Cardiac fibroblast (primary cell): ENCODE measurements at regions not wholly inside any gene's neighbourhood (a gene's known extent, or its start where the extent isn't known, plus 50 kb on each side); places are given as distances from the start of the nearest gene placed in this dataset.

Experiments
- DNase-seq, 2 donors: peaks; one replicate each; pipeline versions ENCODE4 v3.0.0 to v3.0.0-alpha.2; 2010; ENCODE audit warnings: low read depth in 2 of 2
- H3K4me3 ChIP-seq, 2 donors: replicated peaks in 1 of 2; 1 replicate in 1 of 2; 2 replicates in 1 of 2; pipeline ENCODE4 v1.5.1; 2011; ENCODE audit warnings: low read depth in 2 of 2, low read length in 2 of 2, mild to moderate bottlenecking in 2 of 2, moderate library complexity in 1 of 2
- CTCF ChIP-seq: IDR thresholded peaks from one replicate; pipeline ENCODE4 v1.5.1; 2011; ENCODE audit warnings: low read depth, mild to moderate bottlenecking, low read length, inconsistent platforms

GRCh38 chr3:18103591-18103990, 321.5 kb downstream of the SATB1 start:
- no peak for TF ChIP-seq CTCF
- DNase-seq: no peak

DNA sequence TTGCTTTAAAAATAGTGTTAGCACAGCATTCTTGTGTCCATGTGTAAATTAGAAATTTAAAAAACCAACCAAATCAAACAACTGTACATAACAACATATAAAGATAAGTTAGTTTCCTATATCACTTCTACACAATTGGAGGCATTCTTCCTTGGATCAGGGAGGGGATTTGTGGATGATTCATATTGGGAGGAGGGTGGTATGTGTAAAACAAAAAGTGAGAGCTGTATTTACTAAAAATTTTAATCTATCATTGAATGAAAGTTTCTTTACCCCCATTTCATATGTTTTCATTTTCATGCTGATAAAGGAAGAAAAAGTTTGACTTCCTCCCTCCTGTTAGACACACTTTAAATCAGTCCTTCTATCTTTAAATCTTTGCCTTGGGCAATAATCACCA, 325.0 kb downstream of the SATB1 start:
- DNase-seq: peak; percentile 15 to 23
- H3K4me3 ChIP-seq: no peak overlapping the region
- TF ChIP-seq CTCF: no peak

More at GRCh38 chr3:18103591-18103990, 321.5 kb downstream of the SATB1 start:
- no peak overlapping the region for H3K4me3 ChIP-seq

DNA sequence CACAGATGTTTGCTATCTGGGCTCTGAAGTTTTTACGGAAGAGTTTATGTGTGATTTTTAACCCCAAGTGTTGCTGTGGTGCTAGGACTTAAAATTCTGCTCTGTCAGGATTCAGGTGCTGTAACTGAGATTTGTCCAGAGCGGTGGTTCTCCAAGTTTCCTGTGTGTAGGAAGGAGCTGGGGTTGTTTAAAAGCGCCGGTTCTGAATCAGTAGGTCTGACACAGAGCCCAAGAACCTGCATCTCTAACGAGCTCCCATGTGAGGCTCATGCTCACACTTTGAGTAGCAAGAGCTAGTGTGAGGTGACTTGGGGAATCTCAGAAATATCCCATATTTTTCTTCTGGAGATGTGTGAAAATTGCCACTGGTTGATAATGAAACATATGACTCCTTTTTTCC, 325.5 kb downstream of the SATB1 start:
- peak; percentile 6 to 40 for DNase-seq
- no peak overlapping the region for H3K4me3 ChIP-seq
- no peak for TF ChIP-seq CTCF

DNA sequence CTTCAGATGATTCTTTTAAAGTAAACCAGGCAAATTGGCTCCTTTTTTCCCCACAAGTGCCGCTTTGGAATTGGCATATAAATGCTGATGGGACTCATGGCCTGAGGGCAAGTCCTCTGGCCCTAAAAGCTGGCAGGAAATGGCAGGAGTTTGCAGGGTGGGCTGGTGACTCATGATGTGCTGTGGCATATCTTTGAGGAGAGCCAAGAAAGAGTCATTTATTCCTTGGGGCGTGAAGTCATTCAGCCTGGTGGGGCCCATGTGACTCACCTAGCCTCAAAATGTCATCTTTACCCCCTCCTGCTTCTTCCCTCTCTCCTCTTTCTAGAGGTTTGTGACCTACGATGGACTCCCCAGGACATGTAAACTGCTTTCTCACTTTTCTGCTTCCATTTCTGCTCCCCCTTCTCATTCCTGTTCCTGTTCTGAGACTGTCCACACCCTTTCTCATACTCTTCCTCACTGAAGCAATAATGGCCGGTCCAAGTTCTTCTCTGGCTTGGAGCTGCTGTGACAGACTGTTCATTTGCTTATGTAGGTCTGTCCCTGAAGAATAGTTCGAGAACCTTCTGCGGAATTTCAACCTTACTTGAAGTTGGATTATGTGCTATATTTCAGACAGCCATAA, 326.1 kb downstream of the SATB1 start:
- TF ChIP-seq CTCF: no peak
- peak; percentile 61 to 90 for DNase-seq
- H3K4me3 ChIP-seq: no peak overlapping the region

DNA sequence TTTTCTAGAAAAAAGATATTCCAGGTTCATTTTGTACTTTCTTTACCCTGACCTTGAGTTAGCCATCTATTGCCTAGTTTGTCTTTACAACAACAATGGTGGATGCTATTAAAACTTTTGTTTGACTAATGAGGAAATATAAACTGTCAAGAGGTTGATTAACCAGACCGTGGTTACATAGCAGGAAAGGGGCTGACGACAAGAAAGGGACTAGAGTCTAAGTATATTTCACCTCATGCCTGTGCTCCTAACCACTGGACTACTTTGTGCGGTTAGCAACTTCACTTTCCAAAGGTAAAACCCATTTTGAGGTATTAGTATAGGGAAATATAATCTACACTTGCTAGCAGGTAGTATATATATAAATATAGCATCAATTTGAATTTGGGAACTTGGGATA, 327.1 kb downstream of the SATB1 start:
- no peak for TF ChIP-seq CTCF
- DNase-seq: no peak
- no peak overlapping the region for H3K4me3 ChIP-seq

DNA sequence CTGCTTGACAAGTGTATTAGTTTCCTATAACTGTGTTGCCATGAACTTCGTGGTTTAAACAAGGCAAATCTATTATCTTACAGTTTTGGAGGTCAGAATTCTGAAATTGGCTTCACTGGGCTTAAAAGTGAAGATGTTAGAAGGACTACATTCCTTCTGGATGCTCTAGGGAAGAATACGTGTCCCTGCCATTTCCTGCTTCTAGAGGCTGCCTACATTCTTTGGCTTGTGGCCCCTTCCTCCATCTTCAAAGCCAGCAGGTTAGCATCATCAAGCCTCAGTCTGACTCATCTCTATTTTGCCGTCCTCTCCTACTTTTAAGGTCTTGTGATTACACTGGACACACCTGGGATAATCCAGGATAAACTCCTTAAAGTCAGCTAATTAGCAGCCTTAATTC, 327.7 kb downstream of the SATB1 start:
- DNase-seq: no peak
- no peak overlapping the region for H3K4me3 ChIP-seq
- TF ChIP-seq CTCF: no peak

GRCh38 chr3:18092726-18093125, 332.4 kb downstream of the SATB1 start:
- no peak for TF ChIP-seq CTCF
- no peak for DNase-seq
- H3K4me3 ChIP-seq: no peak overlapping the region
